DND-41 (cell line): ENCODE measurements at regions not wholly inside any gene's neighbourhood (a gene's known extent, or its start where the extent isn't known, plus 50 kb on each side); places are given as distances from the start of the nearest gene placed in this dataset.

ENCODE experiments used
- ATAC-seq: fragments of 200-7000 bp; cut with Tn5 transposase; 3 replicates; pipeline ENCODE4 v1.9.1; 2021; ENCODE audit warnings: low read depth; ENCODE audit not compliant: insufficient read depth
- DNase-seq: peaks from one replicate; pipeline ENCODE4 v3.0.0-alpha.2; 2020
- H2AFZ ChIP-seq: 2 replicates; pipeline ENCODE4 v1.6.0; 2012; ENCODE audit warnings: low read depth, low read length
- H3K27ac ChIP-seq: 2 replicates; pipeline ENCODE4 v1.5.1; 2012; ENCODE audit warnings: low read length, inconsistent platforms
- H3K27me3 ChIP-seq: fragments of 200-600 bp; sonication (generic); 2 replicates; pipeline ENCODE4 v1.6.0; 2012; ENCODE audit warnings: low read length, mild to moderate bottlenecking, inconsistent platforms; ENCODE audit not compliant: insufficient read depth, poor library complexity
- H3K36me3 ChIP-seq: 2 replicates; pipeline ENCODE4 v1.5.1; 2012; ENCODE audit warnings: low read length, inconsistent platforms; ENCODE audit not compliant: insufficient read depth
- H3K4me1 ChIP-seq: 2 replicates; pipeline ENCODE4 v1.5.1; 2012; ENCODE audit warnings: mild to moderate bottlenecking, low read length; ENCODE audit not compliant: insufficient read depth
- H3K4me2 ChIP-seq: 2 replicates; pipeline ENCODE4 v1.6.0; 2012; ENCODE audit warnings: mild to moderate bottlenecking, moderate library complexity, low read length, inconsistent platforms; ENCODE audit not compliant: insufficient read depth
- H3K4me3 ChIP-seq, 2 experiments: fragments of 200-600 bp in 1 of 2; shearing (Covaris generic) in 1 of 2; 2 replicates each; pipeline ENCODE4 v1.5.1; 2012 to 2016; ENCODE audit warnings: inconsistent platforms in 2 of 2, low read length in 2 of 2, mild to moderate bottlenecking in 2 of 2, low read depth in 1 of 2, moderate library complexity in 1 of 2
- H3K79me2 ChIP-seq: 2 replicates; pipeline ENCODE4 v1.6.0; 2012; ENCODE audit warnings: low read length, inconsistent platforms; ENCODE audit not compliant: insufficient read depth
- H3K9ac ChIP-seq: 2 replicates; pipeline ENCODE4 v1.6.0; 2012; ENCODE audit warnings: low read depth, mild to moderate bottlenecking, inconsistent platforms, low read length, moderate library complexity
- H3K9me3 ChIP-seq: 2 replicates; pipeline ENCODE4 v1.5.1; 2012; ENCODE audit warnings: low read length, moderate library complexity, mild to moderate bottlenecking, inconsistent platforms; ENCODE audit not compliant: insufficient read depth, severe bottlenecking
- H4K20me1 ChIP-seq: 2 replicates; pipeline ENCODE4 v1.6.0; 2012; ENCODE audit warnings: low read length; ENCODE audit not compliant: insufficient read depth
- CTCF ChIP-seq: IDR thresholded peaks from 2 replicates; pipeline ENCODE4 v1.5.1; 2012; ENCODE audit warnings: borderline replicate concordance, low read length, moderate library complexity, mild to moderate bottlenecking; ENCODE audit not compliant: poor library complexity, severe bottlenecking; ENCODE audit errors: extremely low read depth
- EZH2 ChIP-seq: IDR thresholded peaks from 3 replicates; pipeline ENCODE4 v1.6.1; 2012; ENCODE audit warnings: borderline replicate concordance, low read depth, mild to moderate bottlenecking, moderate library complexity, low read length, inconsistent platforms; ENCODE audit not compliant: severe bottlenecking

DNA sequence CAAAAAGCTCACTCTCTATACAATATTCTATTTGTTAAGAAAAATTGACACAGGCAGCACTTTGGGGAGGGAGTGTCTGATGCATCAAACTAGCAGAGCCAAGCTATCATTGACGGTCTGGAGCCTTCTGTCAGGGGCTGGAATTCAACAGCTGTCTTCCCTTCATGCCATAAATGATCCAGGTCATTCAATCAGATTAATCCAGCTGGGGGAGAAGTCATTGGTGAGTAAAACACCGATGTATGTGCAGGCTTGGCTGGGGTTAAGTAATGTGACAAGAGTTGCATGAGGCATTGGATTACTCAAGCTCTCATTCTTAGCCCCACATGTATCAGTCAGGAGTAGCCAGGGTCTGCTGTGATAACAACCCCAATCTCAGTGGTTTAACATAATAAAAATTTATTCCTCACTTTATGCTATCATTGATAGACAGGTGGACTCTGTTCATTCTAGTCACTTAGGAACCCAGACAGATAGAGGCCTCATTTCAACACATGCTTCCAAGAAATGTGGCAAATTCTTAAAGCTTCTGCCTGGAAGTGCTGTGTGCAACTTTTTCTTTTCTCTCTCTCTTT lies 118.1 kb upstream of the GADD45A start:
- Histone ChIP-seq H3K9ac (no peak overlapping the region), H3K36me3 (no peaks in the 10 kb centered on the region), H3K4me1 (peaks cover under 1% of the 10 kb centered on the region), H3K27ac (no peak overlapping the region), H3K9me3 (no peaks in the 10 kb centered on the region), H3K27me3 (no peaks in the 10 kb centered on the region), H2AFZ (no peak overlapping the region), H3K4me2 (no peak overlapping the region), H3K4me3 (no peak overlapping the region), H3K79me2 (no peaks in the 10 kb centered on the region), H4K20me1 (no peaks in the 10 kb centered on the region)
- ATAC-seq (no peak), DNase-seq (no peak)
- TF ChIP-seq CTCF: no peak
- TF ChIP-seq EZH2: no peak

DNA sequence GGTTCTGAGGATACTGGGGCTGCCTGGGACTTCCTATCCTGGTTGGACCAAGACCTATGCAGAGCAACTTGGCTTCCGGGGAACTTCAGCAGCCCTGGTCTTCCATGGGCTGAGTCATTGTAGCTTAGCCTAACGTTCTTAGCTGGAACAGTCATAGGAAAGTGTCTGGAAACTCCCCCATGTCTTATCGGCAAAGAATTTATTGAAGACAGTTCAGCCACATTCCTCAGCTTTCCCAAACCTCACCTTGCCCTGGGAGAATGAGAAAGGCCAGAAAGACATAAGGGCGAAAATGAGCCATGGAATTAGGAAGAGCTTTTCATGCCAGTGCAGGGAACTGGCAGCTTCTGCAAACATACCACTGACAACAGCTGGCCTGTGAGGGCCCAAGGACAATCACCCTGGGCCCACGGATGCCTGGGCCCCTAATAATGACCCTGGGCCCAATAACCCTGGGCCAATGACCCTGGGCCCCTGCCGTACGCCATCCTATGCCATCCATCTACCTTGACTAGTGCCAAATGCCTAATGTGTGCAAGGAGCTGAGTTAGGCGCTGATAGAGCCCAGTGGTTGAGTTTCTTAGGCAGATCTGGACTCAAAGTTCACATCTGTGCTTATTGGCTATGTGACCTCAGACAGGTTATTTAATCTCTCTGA lies 114.4 kb upstream of the GADD45A start:
- H3K27me3 ChIP-seq: no peaks in the 10 kb centered on the region
- H3K27ac ChIP-seq: no peak overlapping the region
- no peaks in the 10 kb centered on the region for H3K4me1 ChIP-seq
- no peak overlapping the region for H3K4me2 ChIP-seq
- no peak overlapping the region for H3K4me3 ChIP-seq
- no peak overlapping the region for H3K9ac ChIP-seq
- no peaks in the 10 kb centered on the region for H3K79me2 ChIP-seq
- TF ChIP-seq CTCF (no peak), EZH2 (no peak)
- ATAC-seq: no peak
- no peaks in the 10 kb centered on the region for H3K9me3 ChIP-seq
- no peak overlapping the region for H2AFZ ChIP-seq
- DNase-seq: no peak
- no peaks in the 10 kb centered on the region for H3K36me3 ChIP-seq
- H4K20me1 ChIP-seq: no peaks in the 10 kb centered on the region

- no peak overlapping the region for H3K9ac ChIP-seq
- no peak overlapping the region for H3K27ac ChIP-seq
- no peaks in the 10 kb centered on the region for H3K36me3 ChIP-seq
- H3K4me2 ChIP-seq: no peak overlapping the region
- H3K27me3 ChIP-seq: no peaks in the 10 kb centered on the region
- H2AFZ ChIP-seq: no peak overlapping the region
- no peak for TF ChIP-seq EZH2
- no peak for TF ChIP-seq CTCF
- ATAC-seq (no peak), DNase-seq (no peak)
- no peaks in the 10 kb centered on the region for H3K79me2 ChIP-seq
- H3K4me1 ChIP-seq: no peaks in the 10 kb centered on the region
- H3K4me3 ChIP-seq: no peak overlapping the region
- no peaks in the 10 kb centered on the region for H4K20me1 ChIP-seq
- no peaks in the 10 kb centered on the region for H3K9me3 ChIP-seq
These were observed 113.6 kb upstream of the GADD45A start for GRCh38 chr1:67571406-67571805.
